HUDEP-2 (cell line): ENCODE measurements at regions not wholly inside any gene's neighbourhood (a gene's known extent, or its start where the extent isn't known, plus 50 kb on each side); places are given as distances from the start of the nearest gene placed in this dataset.

ENCODE experiments used
- DNase-seq, 76 experiments: peaks; one replicate each; lab custom pipeline; 2025; ENCODE audit not compliant: unreplicated experiment in 76 of 76; lab: John Stamatoyannopoulos, UW

- no peak for DNase-seq
Observed at GRCh38 chr13:21316376-21316775, 139.9 kb downstream of the MRPL57 start.

- DNase-seq = no peak
Observed at GRCh38 chr13:21318891-21319532, 140.1 kb downstream of the ZDHHC20 start.

GRCh38 chr13:21319869-21320641 lies 139.0 kb downstream of the ZDHHC20 start:
- DNase-seq = no peak

GRCh38 chr13:21320642-21321034 lies 138.5 kb downstream of the ZDHHC20 start:
- no peak for DNase-seq

GRCh38 chr13:21321269-21321668 lies 137.8 kb downstream of the ZDHHC20 start:
- no peak for DNase-seq

- no peak for DNase-seq
Observed at GRCh38 chr13:21322327-21322965, 136.7 kb downstream of the ZDHHC20 start.
